ENCODE measurements at regions not wholly inside any gene's neighbourhood (a gene's known extent, or its start where the extent isn't known, plus 50 kb on each side); places are given as distances from the start of the nearest gene placed in this dataset.

DNA sequence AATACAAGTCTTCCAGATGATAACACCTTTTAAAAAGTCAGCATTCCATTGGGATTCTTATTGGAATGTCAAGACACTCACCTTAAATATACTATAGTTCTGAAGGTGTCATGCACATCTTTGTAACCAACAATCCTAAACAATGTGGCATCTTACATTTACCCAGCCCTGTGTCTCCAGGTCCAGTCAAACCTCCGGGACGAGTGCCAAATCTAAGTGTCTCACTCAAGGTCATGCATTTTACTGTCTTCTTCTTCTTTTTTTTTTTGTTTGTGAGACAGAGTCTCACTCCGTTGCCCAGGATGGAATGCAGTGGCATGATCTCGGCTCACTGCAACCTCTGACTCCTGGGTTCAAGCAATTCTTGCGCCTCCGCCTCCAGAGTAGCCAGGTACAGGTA, 206.9 kb upstream of the FAM98A start:
- H3K4me3 ChIP-seq (ENCODE audit: low read depth in 1 of 3, low read length in 3 of 3): no peak overlapping the region
- WGBS: 68% methylated on average over 6 of the region's 6 CpGs
- TF ChIP-seq RXRA (IDR thresholded peaks at IDR 0.05) (no peak), SP1 (IDR thresholded peaks at IDR 0.05) (no peak), NR2F2 (IDR thresholded peaks at IDR 0.05) (no peak), YY1 (IDR thresholded peaks at IDR 0.05) (no peak), TAF1 (conservative IDR thresholded peaks at IDR 0.05) (no peak), RAD21 (IDR thresholded peaks at IDR 0.05) (no peak), HNF4G (IDR thresholded peaks at IDR 0.05) (no peak)
- TF ChIP-seq, protein P1, sequence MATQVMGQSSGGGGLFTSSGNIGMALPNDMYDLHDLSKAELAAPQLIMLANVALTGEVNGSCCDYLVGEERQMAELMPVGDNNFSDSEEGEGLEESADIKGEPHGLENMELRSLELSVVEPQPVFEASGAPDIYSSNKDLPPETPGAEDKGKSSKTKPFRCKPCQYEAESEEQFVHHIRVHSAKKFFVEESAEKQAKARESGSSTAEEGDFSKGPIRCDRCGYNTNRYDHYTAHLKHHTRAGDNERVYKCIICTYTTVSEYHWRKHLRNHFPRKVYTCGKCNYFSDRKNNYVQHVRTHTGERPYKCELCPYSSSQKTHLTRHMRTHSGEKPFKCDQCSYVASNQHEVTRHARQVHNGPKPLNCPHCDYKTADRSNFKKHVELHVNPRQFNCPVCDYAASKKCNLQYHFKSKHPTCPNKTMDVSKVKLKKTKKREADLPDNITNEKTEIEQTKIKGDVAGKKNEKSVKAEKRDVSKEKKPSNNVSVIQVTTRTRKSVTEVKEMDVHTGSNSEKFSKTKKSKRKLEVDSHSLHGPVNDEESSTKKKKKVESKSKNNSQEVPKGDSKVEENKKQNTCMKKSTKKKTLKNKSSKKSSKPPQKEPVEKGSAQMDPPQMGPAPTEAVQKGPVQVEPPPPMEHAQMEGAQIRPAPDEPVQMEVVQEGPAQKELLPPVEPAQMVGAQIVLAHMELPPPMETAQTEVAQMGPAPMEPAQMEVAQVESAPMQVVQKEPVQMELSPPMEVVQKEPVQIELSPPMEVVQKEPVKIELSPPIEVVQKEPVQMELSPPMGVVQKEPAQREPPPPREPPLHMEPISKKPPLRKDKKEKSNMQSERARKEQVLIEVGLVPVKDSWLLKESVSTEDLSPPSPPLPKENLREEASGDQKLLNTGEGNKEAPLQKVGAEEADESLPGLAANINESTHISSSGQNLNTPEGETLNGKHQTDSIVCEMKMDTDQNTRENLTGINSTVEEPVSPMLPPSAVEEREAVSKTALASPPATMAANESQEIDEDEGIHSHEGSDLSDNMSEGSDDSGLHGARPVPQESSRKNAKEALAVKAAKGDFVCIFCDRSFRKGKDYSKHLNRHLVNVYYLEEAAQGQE (IDR thresholded peaks at IDR 0.05): no peak
- TF ChIP-seq, protein P2, sequence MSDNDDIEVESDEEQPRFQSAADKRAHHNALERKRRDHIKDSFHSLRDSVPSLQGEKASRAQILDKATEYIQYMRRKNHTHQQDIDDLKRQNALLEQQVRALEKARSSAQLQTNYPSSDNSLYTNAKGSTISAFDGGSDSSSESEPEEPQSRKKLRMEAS (IDR thresholded peaks at IDR 0.05): no peak
- TF ChIP-seq, protein P3, sequence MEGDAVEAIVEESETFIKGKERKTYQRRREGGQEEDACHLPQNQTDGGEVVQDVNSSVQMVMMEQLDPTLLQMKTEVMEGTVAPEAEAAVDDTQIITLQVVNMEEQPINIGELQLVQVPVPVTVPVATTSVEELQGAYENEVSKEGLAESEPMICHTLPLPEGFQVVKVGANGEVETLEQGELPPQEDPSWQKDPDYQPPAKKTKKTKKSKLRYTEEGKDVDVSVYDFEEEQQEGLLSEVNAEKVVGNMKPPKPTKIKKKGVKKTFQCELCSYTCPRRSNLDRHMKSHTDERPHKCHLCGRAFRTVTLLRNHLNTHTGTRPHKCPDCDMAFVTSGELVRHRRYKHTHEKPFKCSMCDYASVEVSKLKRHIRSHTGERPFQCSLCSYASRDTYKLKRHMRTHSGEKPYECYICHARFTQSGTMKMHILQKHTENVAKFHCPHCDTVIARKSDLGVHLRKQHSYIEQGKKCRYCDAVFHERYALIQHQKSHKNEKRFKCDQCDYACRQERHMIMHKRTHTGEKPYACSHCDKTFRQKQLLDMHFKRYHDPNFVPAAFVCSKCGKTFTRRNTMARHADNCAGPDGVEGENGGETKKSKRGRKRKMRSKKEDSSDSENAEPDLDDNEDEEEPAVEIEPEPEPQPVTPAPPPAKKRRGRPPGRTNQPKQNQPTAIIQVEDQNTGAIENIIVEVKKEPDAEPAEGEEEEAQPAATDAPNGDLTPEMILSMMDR (IDR thresholded peaks at IDR 0.05; ENCODE audit: low read depth, low read length, missing input control): no peak
- TF ChIP-seq, protein P4, sequence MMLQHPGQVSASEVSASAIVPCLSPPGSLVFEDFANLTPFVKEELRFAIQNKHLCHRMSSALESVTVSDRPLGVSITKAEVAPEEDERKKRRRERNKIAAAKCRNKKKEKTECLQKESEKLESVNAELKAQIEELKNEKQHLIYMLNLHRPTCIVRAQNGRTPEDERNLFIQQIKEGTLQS (IDR thresholded peaks at IDR 0.05): no peak

DNA sequence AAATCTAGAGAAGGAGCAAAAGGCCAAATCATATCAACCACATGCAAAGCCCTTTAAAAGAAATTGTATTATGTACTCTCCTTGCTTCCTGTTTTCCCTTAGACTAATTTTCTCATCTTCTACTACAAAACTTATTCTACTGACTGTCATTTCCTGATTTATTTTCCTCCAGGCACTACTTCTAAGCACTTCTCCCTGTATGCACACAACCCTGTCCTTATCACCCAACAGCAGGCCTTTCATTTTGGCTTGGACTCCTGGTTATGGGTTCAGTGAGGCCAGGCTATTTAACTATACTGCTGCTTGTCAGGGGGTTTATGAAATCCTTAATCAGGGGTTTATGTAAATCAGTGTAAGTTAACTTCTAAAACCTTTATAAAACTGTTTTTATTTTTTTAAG, 205.1 kb upstream of the FAM98A start:
- Histone ChIP-seq H3K27me3 (ENCODE audit: control insufficient read depth in 4 of 4, insufficient read depth in 4 of 4, low read length in 3 of 4) (no peaks in the 10 kb centered on the region), H3K9me3 (ENCODE audit: control insufficient read depth in 4 of 4, low read length in 3 of 4) (no peaks in the 10 kb centered on the region), H3K9ac (ENCODE audit: low read depth in 1 of 2, low read length in 2 of 2) (no peak overlapping the region), H3K27ac (ENCODE audit: low read depth in 1 of 2, low read length in 2 of 2) (no peak overlapping the region), H3K4me3 (ENCODE audit: low read depth in 1 of 3, low read length in 3 of 3) (no peak overlapping the region), H3K4me1 (ENCODE audit: control insufficient read depth in 4 of 4, insufficient read depth in 4 of 4, low read length in 3 of 4) (no peaks in the 10 kb centered on the region), H3K36me3 (ENCODE audit: control insufficient read depth in 4 of 4, insufficient read depth in 3 of 4, low read depth in 1 of 4, low read length in 3 of 4) (no peaks in the 10 kb centered on the region)
- no peak for DNase-seq (ENCODE audit: low spot score)
- TF ChIP-seq EGR1 (IDR thresholded peaks at IDR 0.05; ENCODE audit: low read depth in 2 of 2) (no peak), RAD21 (IDR thresholded peaks at IDR 0.05) (peak in 1 of 2 donors; percentile 10)

More for the DNA sequence above, 206.9 kb upstream of the FAM98A start:
- no peak for DNase-seq (ENCODE audit: low spot score)
- H3K27me3 ChIP-seq (ENCODE audit: control insufficient read depth in 4 of 4, insufficient read depth in 4 of 4, low read length in 3 of 4): no peaks in the 10 kb centered on the region
- H3K36me3 ChIP-seq (ENCODE audit: control insufficient read depth in 4 of 4, insufficient read depth in 3 of 4, low read depth in 1 of 4, low read length in 3 of 4): no peaks in the 10 kb centered on the region
- no peak overlapping the region for H3K27ac ChIP-seq (ENCODE audit: low read depth in 1 of 2, low read length in 2 of 2)
- H3K9me3 ChIP-seq (ENCODE audit: control insufficient read depth in 4 of 4, low read length in 3 of 4): no peaks in the 10 kb centered on the region
- H3K4me1 ChIP-seq (ENCODE audit: control insufficient read depth in 4 of 4, insufficient read depth in 4 of 4, low read length in 3 of 4): no peaks in the 10 kb centered on the region
- H3K9ac ChIP-seq (ENCODE audit: low read depth in 1 of 2, low read length in 2 of 2): no peak overlapping the region

DNA sequence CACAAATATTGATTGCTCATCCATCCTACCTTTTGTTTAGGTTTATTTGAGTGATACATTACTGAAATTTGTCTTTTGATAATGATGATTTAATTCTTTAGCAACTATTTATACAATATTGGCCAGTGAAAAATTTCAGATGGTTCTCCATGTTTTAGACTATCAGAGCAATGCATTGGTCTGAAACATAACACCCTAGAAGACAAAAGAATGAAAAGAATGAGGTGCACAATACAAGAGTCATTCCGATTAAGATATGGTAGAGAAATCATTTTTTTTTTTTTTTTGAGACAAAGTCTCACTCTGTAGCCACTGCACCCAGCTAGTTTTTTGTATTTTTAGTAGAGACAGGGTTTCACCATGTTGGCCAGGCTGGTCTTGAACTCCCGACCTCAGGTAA, 197.4 kb upstream of the FAM98A start:
- 73% methylated on average over 2 of the region's 2 CpGs for WGBS
- no peak overlapping the region for H3K9ac ChIP-seq (ENCODE audit: low read depth in 1 of 2, low read length in 2 of 2)
- no peaks in the 10 kb centered on the region for H3K36me3 ChIP-seq (ENCODE audit: control insufficient read depth in 4 of 4, insufficient read depth in 3 of 4, low read depth in 1 of 4, low read length in 3 of 4)
- no peak for DNase-seq (ENCODE audit: low spot score)
- no peak overlapping the region for H3K4me3 ChIP-seq (ENCODE audit: low read depth in 1 of 3, low read length in 3 of 3)
- no peaks in the 10 kb centered on the region for H3K4me1 ChIP-seq (ENCODE audit: control insufficient read depth in 4 of 4, insufficient read depth in 4 of 4, low read length in 3 of 4)
- no peaks in the 10 kb centered on the region for H3K27me3 ChIP-seq (ENCODE audit: control insufficient read depth in 4 of 4, insufficient read depth in 4 of 4, low read length in 3 of 4)
- H3K27ac ChIP-seq (ENCODE audit: low read depth in 1 of 2, low read length in 2 of 2): no peak overlapping the region
- no peaks in the 10 kb centered on the region for H3K9me3 ChIP-seq (ENCODE audit: control insufficient read depth in 4 of 4, low read length in 3 of 4)
- TF ChIP-seq, protein P1 (IDR thresholded peaks at IDR 0.05): no peak
- TF ChIP-seq RAD21 (IDR thresholded peaks at IDR 0.05) (no peak), YY1 (IDR thresholded peaks at IDR 0.05) (no peak), SP1 (IDR thresholded peaks at IDR 0.05) (no peak), HNF4G (IDR thresholded peaks at IDR 0.05) (no peak), JUND (IDR thresholded peaks at IDR 0.05) (no peak), RXRA (IDR thresholded peaks at IDR 0.05) (no peak)
- TF ChIP-seq, protein P5, sequence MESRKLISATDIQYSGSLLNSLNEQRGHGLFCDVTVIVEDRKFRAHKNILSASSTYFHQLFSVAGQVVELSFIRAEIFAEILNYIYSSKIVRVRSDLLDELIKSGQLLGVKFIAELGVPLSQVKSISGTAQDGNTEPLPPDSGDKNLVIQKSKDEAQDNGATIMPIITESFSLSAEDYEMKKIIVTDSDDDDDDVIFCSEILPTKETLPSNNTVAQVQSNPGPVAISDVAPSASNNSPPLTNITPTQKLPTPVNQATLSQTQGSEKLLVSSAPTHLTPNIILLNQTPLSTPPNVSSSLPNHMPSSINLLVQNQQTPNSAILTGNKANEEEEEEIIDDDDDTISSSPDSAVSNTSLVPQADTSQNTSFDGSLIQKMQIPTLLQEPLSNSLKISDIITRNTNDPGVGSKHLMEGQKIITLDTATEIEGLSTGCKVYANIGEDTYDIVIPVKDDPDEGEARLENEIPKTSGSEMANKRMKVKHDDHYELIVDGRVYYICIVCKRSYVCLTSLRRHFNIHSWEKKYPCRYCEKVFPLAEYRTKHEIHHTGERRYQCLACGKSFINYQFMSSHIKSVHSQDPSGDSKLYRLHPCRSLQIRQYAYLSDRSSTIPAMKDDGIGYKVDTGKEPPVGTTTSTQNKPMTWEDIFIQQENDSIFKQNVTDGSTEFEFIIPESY (IDR thresholded peaks at IDR 0.05): no peak
